Panc1 (cell line): ENCODE measurements at regions not wholly inside any gene's neighbourhood (a gene's known extent, or its start where the extent isn't known, plus 50 kb on each side); places are given as distances from the start of the nearest gene placed in this dataset.

Experiments used
- CTCF ChIP-seq: fragments of 450-650 bp; IDR thresholded peaks from 2 replicates; pipeline ENCODE4 v1.5.1; 2017; ENCODE audit warnings: mild to moderate bottlenecking
- POLR2AphosphoS5 ChIP-seq: IDR thresholded peaks from 2 replicates; pipeline ENCODE4 v1.6.1; 2012; ENCODE audit warnings: mild to moderate bottlenecking, low read depth, low read length, moderate library complexity
- REST ChIP-seq, 2 experiments: IDR thresholded peaks; 2 replicates each; pipeline ENCODE4 v1.6.1; 2011 to 2012; ENCODE audit warnings: low read depth in 2 of 2, control low read depth in 1 of 2, low read length in 1 of 2, mild to moderate bottlenecking in 1 of 2, moderate library complexity in 1 of 2; ENCODE audit not compliant: insufficient read depth in 1 of 2
- SIN3A ChIP-seq: IDR thresholded peaks from 2 replicates; pipeline ENCODE4 v1.6.1; 2012; ENCODE audit warnings: low read depth, mild to moderate bottlenecking, low read length, moderate library complexity, borderline replicate concordance; ENCODE audit not compliant: insufficient read depth

- no peak for TF ChIP-seq CTCF
- TF ChIP-seq POLR2AphosphoS5, result no peak
- TF ChIP-seq REST (IDR thresholded peaks at IDR 0.05; ENCODE audit: insufficient read depth in 1 of 2, low read depth in 2 of 2, low read length in 1 of 2), result no peak
- TF ChIP-seq SIN3A, result no peak
These were observed 678.4 kb downstream of the ROBO2 start for GRCh38 chr3:77718311-77718710.
